ENCODE measurements at regions not wholly inside any gene's neighbourhood (a gene's known extent, or its start where the extent isn't known, plus 50 kb on each side); places are given as distances from the start of the nearest gene placed in this dataset.
A peak's percentile ranks its signal among the peaks of the same experiment; 100 is the strongest.

GRCh38 chr13:65530688-65531087 is 1699.4 kb downstream of the PCDH9 start:
- H2AFZ ChIP-seq (ENCODE audit: control insufficient read depth, low read depth, low read length), result no peak overlapping the region
- 24% methylated on average over 2 of the region's 2 CpGs for WGBS (ENCODE audit: insufficient coverage, insufficient replicate concordance, low lambda C conversion rate, missing lambda C conversion rate)
- DNase-seq (ENCODE audit: low read depth, low spot score) (no peak), ATAC-seq (peak; percentile 69), FAIRE-seq (no peak)
- RAD21 ChIA-PET (ENCODE audit: unreplicated experiment), result interaction anchor here (1.1 to 2.9 kb wide), 3 partner anchors 24 to 271 kb away, joined by 3 to 12 read pairs (median 5); no protein-coding TSS in a partner anchor
- no peak overlapping the region for H3K4me2 ChIP-seq (ENCODE audit: control insufficient read depth, insufficient read depth)
- 0 out of 2 replicates have a peak, but pooled peaks have one; percentile 16 for TF ChIP-seq ATF7 (IDR thresholded peaks at IDR 0.05; ENCODE audit: low read depth)
- TF ChIP-seq, protein P1, sequence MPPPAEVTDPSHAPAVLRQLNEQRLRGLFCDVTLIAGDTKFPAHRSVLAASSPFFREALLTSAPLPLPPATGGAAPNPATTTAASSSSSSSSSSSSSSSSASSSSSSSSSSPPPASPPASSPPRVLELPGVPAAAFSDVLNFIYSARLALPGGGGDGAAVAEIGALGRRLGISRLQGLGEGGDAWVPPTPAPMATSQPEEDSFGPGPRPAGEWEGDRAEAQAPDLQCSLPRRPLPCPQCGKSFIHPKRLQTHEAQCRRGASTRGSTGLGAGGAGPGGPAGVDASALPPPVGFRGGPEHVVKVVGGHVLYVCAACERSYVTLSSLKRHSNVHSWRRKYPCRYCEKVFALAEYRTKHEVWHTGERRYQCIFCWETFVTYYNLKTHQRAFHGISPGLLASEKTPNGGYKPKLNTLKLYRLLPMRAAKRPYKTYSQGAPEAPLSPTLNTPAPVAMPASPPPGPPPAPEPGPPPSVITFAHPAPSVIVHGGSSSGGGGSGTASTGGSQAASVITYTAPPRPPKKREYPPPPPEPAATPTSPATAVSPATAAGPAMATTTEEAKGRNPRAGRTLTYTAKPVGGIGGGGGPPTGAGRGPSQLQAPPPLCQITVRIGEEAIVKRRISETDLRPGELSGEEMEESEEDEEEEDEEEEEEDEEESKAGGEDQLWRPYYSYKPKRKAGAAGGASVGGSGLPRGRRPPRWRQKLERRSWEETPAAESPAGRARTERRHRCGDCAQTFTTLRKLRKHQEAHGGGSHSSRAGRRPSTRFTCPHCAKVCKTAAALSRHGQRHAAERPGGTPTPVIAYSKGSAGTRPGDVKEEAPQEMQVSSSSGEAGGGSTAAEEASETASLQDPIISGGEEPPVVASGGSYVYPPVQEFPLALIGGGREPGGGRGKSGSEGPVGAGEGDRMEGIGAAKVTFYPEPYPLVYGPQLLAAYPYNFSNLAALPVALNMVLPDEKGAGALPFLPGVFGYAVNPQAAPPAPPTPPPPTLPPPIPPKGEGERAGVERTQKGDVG (CRISPR knock-in tag; IDR thresholded peaks at IDR 0.05), result no peak
- in situ Hi-C loops (cut with MboI), result no loop called here
- no peaks in the 10 kb centered on the region for H4K20me1 ChIP-seq (ENCODE audit: control insufficient read depth, insufficient read depth)
- intact Hi-C loops (cut with micrococcal nuclease; ENCODE audit: unreplicated experiment), result no loop called here
- SMC1A ChIA-PET (ENCODE audit: uncharacterized antibody, unreplicated experiment), result interaction anchor here (0.8 to 2.1 kb wide), 9 partner anchors 9 to 107 kb away, joined by 3 to 8 read pairs (median 4); no protein-coding TSS in a partner anchor
- no peak overlapping the region for H3K27ac ChIP-seq (ENCODE audit: control insufficient read depth, insufficient read depth)
- POLR2A ChIA-PET, result no interaction called here
- no peaks in the 10 kb centered on the region for H3K9me3 ChIP-seq (replicated peaks; ENCODE audit: control insufficient read depth, insufficient read depth, low read length)
- BruUV-seq (replicated peaks), result no TSS peak
- CTCF ChIA-PET, result interaction anchor here (0.9 to 1.6 kb wide), 4 partner anchors 12 to 537 kb away, joined by 3 to 4 read pairs (median 3); no protein-coding TSS in a partner anchor
- H3K36me3 ChIP-seq (ENCODE audit: control insufficient read depth in 2 of 2, insufficient read depth in 2 of 2, low read length in 1 of 2), result no peaks in the 10 kb centered on the region
- no peak overlapping the region for H3K4me3 ChIP-seq
- H3K27me3 ChIP-seq (replicated peaks in 1 of 2; ENCODE audit: control insufficient read depth in 2 of 2, insufficient read depth in 2 of 2, low read length in 1 of 2), result no peaks in the 10 kb centered on the region
- no peaks in the 10 kb centered on the region for H3K4me1 ChIP-seq (ENCODE audit: control insufficient read depth, insufficient read depth, low read length)
- H3K9ac ChIP-seq (ENCODE audit: control insufficient read depth, insufficient read depth, low read length), result no peak overlapping the region
- no peaks in the 10 kb centered on the region for H3K79me2 ChIP-seq (ENCODE audit: control insufficient read depth, insufficient read depth, low read length)

DNA sequence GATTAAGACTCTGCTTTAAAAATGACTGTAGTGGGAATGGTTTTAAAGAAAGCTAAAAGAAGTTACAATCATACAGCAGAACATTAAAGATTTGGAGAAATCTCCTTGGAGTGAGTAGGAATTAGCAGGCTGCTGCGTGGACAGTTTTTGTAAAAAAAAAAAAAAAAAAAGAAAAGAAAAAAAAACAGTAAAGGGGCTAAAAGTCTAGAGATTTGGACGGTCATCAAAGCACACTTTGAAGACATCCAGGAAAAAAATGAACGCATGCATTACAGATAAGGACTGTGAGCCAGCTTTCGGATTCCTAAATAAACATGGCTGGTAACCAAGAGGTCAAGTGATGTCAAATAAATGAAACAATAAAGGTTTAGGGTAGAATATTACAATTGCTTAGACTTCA is 1700.6 kb downstream of the PCDH9 start:
- Histone ChIP-seq H3K4me1 (ENCODE audit: control insufficient read depth, insufficient read depth, low read length) (no peaks in the 10 kb centered on the region), H3K9ac (ENCODE audit: control insufficient read depth, insufficient read depth, low read length) (no peak overlapping the region), H3K36me3 (ENCODE audit: control insufficient read depth in 2 of 2, insufficient read depth in 2 of 2, low read length in 1 of 2) (no peaks in the 10 kb centered on the region), H3K79me2 (ENCODE audit: control insufficient read depth, insufficient read depth, low read length) (no peaks in the 10 kb centered on the region), H3K27me3 (replicated peaks in 1 of 2; ENCODE audit: control insufficient read depth in 2 of 2, insufficient read depth in 2 of 2, low read length in 1 of 2) (no peaks in the 10 kb centered on the region), H3K9me3 (replicated peaks; ENCODE audit: control insufficient read depth, insufficient read depth, low read length) (no peaks in the 10 kb centered on the region), H3K4me2 (ENCODE audit: control insufficient read depth, insufficient read depth) (no peak overlapping the region), H4K20me1 (ENCODE audit: control insufficient read depth, insufficient read depth) (no peaks in the 10 kb centered on the region), H2AFZ (ENCODE audit: control insufficient read depth, low read depth, low read length) (no peak overlapping the region), H3K27ac (ENCODE audit: control insufficient read depth, insufficient read depth) (no peak overlapping the region), H3K4me3 (no peak overlapping the region)
- ChIA-PET POLR2A (no interaction called here), SMC1A (ENCODE audit: uncharacterized antibody, unreplicated experiment) (interaction anchor here (0.6 to 2.0 kb wide), 5 partner anchors 11 to 124 kb away, joined by 3 to 10 read pairs (median 3); no protein-coding TSS in a partner anchor), RAD21 (ENCODE audit: unreplicated experiment) (interaction anchor here (0.7 to 1.7 kb wide), 2 partner anchors 65 to 375 kb away, joined by 3 to 5 read pairs; no protein-coding TSS in a partner anchor), CTCF (interaction anchor here (1.6 kb wide), 1 partner anchor 11 kb away, joined by 4 read pairs; no protein-coding TSS in a partner anchor)
- 41% methylated on average over 4 of the region's 4 CpGs for WGBS (ENCODE audit: insufficient coverage, insufficient replicate concordance, low lambda C conversion rate, missing lambda C conversion rate)
- no peak for FAIRE-seq
- DNase-seq (ENCODE audit: low read depth, low spot score), result no peak
- no TSS peak for BruUV-seq (replicated peaks)
- in situ Hi-C loops (cut with MboI) (no loop called here), intact Hi-C loops (cut with micrococcal nuclease; ENCODE audit: unreplicated experiment) (no loop called here)
- no peak for ATAC-seq
- TF ChIP-seq, protein P2, sequence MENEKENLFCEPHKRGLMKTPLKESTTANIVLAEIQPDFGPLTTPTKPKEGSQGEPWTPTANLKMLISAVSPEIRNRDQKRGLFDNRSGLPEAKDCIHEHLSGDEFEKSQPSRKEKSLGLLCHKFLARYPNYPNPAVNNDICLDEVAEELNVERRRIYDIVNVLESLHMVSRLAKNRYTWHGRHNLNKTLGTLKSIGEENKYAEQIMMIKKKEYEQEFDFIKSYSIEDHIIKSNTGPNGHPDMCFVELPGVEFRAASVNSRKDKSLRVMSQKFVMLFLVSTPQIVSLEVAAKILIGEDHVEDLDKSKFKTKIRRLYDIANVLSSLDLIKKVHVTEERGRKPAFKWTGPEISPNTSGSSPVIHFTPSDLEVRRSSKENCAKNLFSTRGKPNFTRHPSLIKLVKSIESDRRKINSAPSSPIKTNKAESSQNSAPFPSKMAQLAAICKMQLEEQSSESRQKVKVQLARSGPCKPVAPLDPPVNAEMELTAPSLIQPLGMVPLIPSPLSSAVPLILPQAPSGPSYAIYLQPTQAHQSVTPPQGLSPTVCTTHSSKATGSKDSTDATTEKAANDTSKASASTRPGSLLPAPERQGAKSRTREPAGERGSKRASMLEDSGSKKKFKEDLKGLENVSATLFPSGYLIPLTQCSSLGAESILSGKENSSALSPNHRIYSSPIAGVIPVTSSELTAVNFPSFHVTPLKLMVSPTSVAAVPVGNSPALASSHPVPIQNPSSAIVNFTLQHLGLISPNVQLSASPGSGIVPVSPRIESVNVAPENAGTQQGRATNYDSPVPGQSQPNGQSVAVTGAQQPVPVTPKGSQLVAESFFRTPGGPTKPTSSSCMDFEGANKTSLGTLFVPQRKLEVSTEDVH (IDR thresholded peaks at IDR 0.05; ENCODE audit: low read depth, partially characterized antibody), result no peak
- TF ChIP-seq ZNF217 (IDR thresholded peaks at IDR 0.05), result no peak
- TF ChIP-seq SMC3 (IDR thresholded peaks at IDR 0.05; ENCODE audit: borderline replicate concordance, low read length), result no peak
- TF ChIP-seq PBX3 (IDR thresholded peaks at IDR 0.05; ENCODE audit: insufficient replicate concordance, low read depth, low read length), result no peak
- no peak for TF ChIP-seq HDAC6 (IDR thresholded peaks at IDR 0.05; ENCODE audit: unreplicated experiment)
- TF ChIP-seq MTA3 (IDR thresholded peaks at IDR 0.05; ENCODE audit: borderline replicate concordance, low read length), result no peak
